GM12875 (cell line): ENCODE measurements at regions not wholly inside any gene's neighbourhood (a gene's known extent, or its start where the extent isn't known, plus 50 kb on each side); places are given as distances from the start of the nearest gene placed in this dataset.

Experiments used
- H3K4me3 ChIP-seq: one replicate; pipeline ENCODE4 v1.5.1; 2011; ENCODE audit warnings: low read depth, low read length, control low read depth
- TF ChIP-seq, protein P1 (sequence below): IDR thresholded peaks from 2 replicates; pipeline ENCODE4 v1.5.1; 2011; ENCODE audit warnings: low read depth, mild to moderate bottlenecking, control low read depth, inconsistent platforms, low read length, moderate library complexity, borderline replicate concordance; ENCODE audit not compliant: insufficient read depth

DNA sequence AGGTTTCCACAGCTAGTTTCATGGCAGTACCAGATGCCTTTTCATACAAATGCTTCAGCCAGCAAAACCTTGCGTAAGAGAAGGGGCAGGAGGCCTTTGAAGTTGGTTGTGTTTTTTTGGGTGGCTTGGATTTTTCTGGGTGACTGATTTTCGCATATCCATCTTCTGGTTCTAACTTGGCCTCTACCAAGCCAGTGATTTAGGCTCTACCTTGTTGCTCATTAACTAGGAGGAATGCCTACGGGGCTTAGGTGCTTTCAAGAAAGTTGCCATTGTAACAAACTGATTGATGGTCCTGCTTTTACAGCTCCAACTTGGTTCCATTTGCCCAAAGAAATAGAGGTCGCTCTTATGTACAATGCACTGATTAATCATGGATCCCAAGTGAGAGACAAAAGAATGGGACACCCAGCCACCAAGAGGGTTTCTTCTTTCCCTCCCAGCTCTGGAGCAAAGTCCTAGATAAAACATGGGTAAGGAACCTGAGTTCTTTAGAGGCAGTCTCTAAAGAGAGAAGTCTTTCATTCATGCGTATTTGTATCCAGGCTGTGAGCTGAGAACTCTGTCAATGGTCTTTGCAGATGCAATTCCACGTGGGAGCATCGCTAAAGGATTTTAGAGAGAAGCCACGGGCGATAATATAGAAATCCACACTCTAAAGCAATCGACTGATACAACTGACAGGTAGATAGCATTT, 92.1 kb upstream of the FGFR2 start:
- TF ChIP-seq, protein P1, sequence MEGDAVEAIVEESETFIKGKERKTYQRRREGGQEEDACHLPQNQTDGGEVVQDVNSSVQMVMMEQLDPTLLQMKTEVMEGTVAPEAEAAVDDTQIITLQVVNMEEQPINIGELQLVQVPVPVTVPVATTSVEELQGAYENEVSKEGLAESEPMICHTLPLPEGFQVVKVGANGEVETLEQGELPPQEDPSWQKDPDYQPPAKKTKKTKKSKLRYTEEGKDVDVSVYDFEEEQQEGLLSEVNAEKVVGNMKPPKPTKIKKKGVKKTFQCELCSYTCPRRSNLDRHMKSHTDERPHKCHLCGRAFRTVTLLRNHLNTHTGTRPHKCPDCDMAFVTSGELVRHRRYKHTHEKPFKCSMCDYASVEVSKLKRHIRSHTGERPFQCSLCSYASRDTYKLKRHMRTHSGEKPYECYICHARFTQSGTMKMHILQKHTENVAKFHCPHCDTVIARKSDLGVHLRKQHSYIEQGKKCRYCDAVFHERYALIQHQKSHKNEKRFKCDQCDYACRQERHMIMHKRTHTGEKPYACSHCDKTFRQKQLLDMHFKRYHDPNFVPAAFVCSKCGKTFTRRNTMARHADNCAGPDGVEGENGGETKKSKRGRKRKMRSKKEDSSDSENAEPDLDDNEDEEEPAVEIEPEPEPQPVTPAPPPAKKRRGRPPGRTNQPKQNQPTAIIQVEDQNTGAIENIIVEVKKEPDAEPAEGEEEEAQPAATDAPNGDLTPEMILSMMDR = no peak
- no peak overlapping the region for H3K4me3 ChIP-seq

DNA sequence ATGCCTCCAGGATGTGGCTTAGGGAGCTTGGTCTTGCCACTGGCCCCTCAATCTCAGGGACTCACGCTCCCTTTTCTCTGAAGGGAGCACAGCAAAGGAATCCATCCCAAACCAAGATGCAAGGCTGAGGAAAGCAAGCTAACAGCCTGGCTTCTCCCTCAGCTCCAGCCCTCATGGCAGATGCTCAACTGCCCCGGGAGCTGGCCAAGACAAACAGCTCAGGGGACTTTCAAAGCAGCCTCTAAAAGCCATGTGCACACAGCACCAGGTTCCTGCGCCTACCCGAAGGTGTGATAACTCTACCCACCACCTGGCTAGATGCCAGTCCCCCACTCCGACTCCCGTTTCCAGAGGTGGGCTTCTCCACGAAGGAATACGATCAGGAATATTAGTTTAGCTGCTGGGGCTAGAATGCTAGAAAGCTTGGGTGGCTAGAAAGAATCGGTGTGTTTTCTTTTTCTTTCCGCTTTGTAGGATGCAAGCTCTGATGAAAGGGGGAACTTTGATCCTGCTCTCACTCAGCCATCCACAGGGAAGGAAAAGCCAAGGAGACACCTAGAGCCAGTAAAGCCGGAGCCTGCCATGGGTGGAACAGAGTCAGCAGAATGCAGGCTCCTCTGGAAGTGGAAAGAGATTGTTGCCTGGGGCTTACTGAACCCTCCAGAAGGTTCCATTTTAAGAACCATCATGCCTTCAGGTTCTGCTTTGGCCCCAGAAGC, 89.0 kb upstream of the FGFR2 start:
- TF ChIP-seq, protein P1 = no peak
- no peak overlapping the region for H3K4me3 ChIP-seq

DNA sequence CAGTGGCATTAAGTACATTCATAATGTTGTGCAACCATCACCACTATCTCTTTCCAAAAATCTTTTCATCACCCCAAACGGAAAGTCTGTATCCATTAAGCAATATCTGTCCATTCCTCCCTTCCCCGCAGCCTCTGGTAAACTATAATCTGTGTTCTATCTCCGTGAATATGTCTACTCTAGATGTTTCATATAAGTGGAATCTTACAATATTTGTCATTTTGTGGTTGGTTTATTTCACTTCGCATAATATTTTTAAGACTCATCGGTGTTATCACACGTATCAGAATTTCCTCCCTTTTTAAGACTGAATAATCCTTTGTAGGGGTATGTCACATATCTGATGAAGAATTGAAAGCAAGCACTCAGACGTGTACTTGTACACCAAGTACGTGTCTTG, 86.0 kb upstream of the FGFR2 start:
- TF ChIP-seq, protein P1 = no peak

DNA sequence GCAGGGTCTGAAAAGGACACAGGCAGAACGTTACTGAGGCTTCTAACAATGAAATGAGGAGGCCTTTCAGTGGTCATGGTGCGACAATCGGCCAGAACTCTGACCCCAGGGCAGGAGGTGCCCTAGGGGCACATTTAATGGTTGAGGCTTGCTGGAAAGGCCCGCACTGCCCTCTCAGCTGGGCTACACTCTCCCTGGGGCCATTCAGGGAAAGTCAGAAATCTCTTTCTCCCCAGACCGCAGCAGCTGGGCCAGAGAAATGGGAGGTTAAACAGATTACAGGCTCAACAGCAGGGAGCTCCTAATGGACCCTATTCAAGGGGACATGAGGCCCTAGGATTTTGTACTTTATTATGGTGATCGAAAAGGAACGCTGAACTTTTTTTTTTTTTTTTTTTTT, 85.6 kb upstream of the FGFR2 start:
- TF ChIP-seq, protein P1 = no peak
- H3K4me3 ChIP-seq = no peak overlapping the region

More for the DNA sequence above, 86.0 kb upstream of the FGFR2 start:
- H3K4me3 ChIP-seq = no peak overlapping the region

DNA sequence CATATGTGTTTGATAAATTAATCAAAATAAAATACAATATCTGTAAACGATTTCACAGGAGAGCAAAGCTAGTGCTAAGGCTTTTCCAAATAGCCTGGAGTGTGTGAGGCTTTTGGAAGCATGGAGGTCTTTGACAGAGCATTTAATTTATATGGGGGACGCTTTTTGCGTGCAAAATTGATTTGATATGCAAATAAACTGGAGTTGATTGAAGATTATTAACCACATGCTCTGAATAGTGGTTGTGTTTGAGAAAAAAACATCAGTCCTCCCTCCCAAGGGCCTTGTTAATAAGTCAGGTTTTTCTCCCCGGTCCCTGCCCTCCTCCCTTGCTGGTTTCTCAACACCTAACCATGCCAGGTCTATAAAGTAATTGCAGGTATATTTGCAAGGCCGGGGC, 85.1 kb upstream of the FGFR2 start:
- H3K4me3 ChIP-seq = no peak overlapping the region
- TF ChIP-seq, protein P1 = no peak

DNA sequence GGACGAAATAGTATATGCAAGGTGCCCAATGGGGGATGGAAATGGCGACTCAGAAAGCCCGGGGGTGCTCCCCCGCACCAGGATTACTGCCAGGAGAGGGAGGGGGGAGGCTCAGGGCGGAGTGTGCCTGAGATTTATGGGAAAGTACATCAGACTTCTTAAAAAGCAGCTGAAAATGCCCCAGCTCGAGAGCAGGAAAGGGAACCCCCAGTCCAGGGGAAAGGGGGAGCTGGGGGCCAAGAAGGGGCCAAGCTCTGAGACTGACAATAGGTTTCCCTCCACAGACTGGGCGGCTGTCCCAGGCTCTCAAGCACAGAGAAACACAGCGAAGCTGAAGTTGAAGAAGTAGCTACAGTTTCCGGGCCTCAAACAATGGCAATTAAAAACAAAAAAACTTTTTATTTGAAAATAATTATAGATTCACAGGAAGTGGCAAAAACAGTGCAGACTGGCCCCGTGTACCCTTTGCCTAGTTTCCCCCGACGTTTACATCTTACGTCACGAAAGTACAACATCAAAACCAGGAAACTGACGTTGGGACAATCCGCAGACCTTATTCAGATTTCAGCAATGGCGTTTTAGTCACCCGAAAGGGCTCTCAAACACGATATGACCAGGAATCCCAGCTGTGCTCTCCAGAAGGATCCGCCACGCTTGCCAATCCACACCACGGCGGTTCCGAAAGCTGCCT, 83.9 kb upstream of the FGFR2 start:
- no peak overlapping the region for H3K4me3 ChIP-seq
- TF ChIP-seq, protein P1 = no peak
